AG09309 (cell line): ENCODE measurements at regions not wholly inside any gene's neighbourhood (a gene's known extent, or its start where the extent isn't known, plus 50 kb on each side); places are given as distances from the start of the nearest gene placed in this dataset.

Source experiments
- DNase-seq: peaks from one replicate; pipeline ENCODE4 v3.0.0-alpha.2; 2010; ENCODE audit warnings: low read depth
- H3K4me3 ChIP-seq: 2 replicates; pipeline ENCODE4 v1.5.1; 2011; ENCODE audit warnings: mild to moderate bottlenecking, low read depth, low read length, moderate library complexity; ENCODE audit not compliant: control insufficient read depth
- CTCF ChIP-seq: IDR thresholded peaks from 2 replicates; pipeline ENCODE4 v1.5.1; 2011; ENCODE audit warnings: mild to moderate bottlenecking, low read depth, low read length, inconsistent platforms; ENCODE audit not compliant: insufficient read depth, control insufficient read depth; ENCODE audit errors: missing control alignments

- TF ChIP-seq CTCF, result no peak
- no peak for DNase-seq
- no peak overlapping the region for H3K4me3 ChIP-seq
Observed at GRCh38 chr4:126956184-126956897, 676.4 kb upstream of the INTU start.

- peak; percentile 41 for DNase-seq
- H3K4me3 ChIP-seq, result no peak overlapping the region
- peak; percentile 35 for TF ChIP-seq CTCF
Observed at GRCh38 chr4:126957556-126957955, 675.2 kb upstream of the INTU start.

- TF ChIP-seq CTCF, result no peak
- H3K4me3 ChIP-seq, result no peak overlapping the region
- DNase-seq, result no peak
Observed at GRCh38 chr4:126957987-126958386, 674.8 kb upstream of the INTU start.

GRCh38 chr4:126958482-126958881 is 674.3 kb upstream of the INTU start:
- no peak for TF ChIP-seq CTCF
- no peak for DNase-seq
- no peak overlapping the region for H3K4me3 ChIP-seq

- no peak for DNase-seq
- no peak overlapping the region for H3K4me3 ChIP-seq
- TF ChIP-seq CTCF, result no peak
Observed at GRCh38 chr4:126959056-126959745, 673.6 kb upstream of the INTU start.

- no peak overlapping the region for H3K4me3 ChIP-seq
- DNase-seq, result no peak
Observed at GRCh38 chr4:126960760-126961159, 672.0 kb upstream of the INTU start.

More at GRCh38 chr4:126960760-126961159, 672.0 kb upstream of the INTU start:
- no peak for TF ChIP-seq CTCF
